BJ (cell line): ENCODE measurements at regions not wholly inside any gene's neighbourhood (a gene's known extent, or its start where the extent isn't known, plus 50 kb on each side); places are given as distances from the start of the nearest gene placed in this dataset.

Experiments used
- CTCF ChIA-PET: fragments of 350-600 bp; formaldehyde crosslinking; extraction: SDS; loops from one replicate; lab custom pipeline; 2021; ENCODE audit warnings: antibody characterized with exemption, inconsistent platforms; lab: Yijun Ruan, JAX
- POLR2A ChIA-PET: fragments of 300-600 bp; sonication (Branson Sonifier 250); formaldehyde crosslinking; extraction: SDS; loops from one replicate; lab custom pipeline; 2021; ENCODE audit warnings: antibody characterized with exemption; lab: Charles Lee
- DNase-seq: peaks from one replicate; pipeline ENCODE4 v3.0.0-alpha.2; 2011; ENCODE audit warnings: low read depth
- H3K27me3 ChIP-seq: 2 replicates; pipeline ENCODE4 v1.6.0; 2011; ENCODE audit warnings: low read length; ENCODE audit not compliant: control insufficient read depth, insufficient read depth
- H3K36me3 ChIP-seq: 2 replicates; pipeline ENCODE4 v1.5.1; 2011; ENCODE audit warnings: low read length; ENCODE audit not compliant: control insufficient read depth, insufficient read depth
- H3K4me3 ChIP-seq: 2 replicates; pipeline ENCODE4 v1.5.1; 2011; ENCODE audit warnings: low read depth, mild to moderate bottlenecking, control low read depth, low read length
- CTCF ChIP-seq: IDR thresholded peaks from 2 replicates; pipeline ENCODE4 v1.5.1; 2011; ENCODE audit warnings: low read depth, mild to moderate bottlenecking, control low read depth, inconsistent platforms, low read length, moderate library complexity; ENCODE audit not compliant: insufficient read depth

- POLR2A ChIA-PET, result no interaction called here
- no peak for TF ChIP-seq CTCF
- no peak for DNase-seq
- no peaks in the 10 kb centered on the region for H3K27me3 ChIP-seq
- no peaks in the 10 kb centered on the region for H3K36me3 ChIP-seq
- H3K4me3 ChIP-seq, result no peak overlapping the region
- CTCF ChIA-PET, result interaction anchor here (1.0 kb wide), 1 partner anchor 9 kb away, joined by 5 read pairs; no protein-coding TSS in a partner anchor
Observed at GRCh38 chr15:39456159-39456558, 124.7 kb upstream of the THBS1 start.

GRCh38 chr15:39456582-39457330 lies 124.1 kb upstream of the THBS1 start:
- Histone ChIP-seq H3K27me3 (no peaks in the 10 kb centered on the region), H3K36me3 (no peaks in the 10 kb centered on the region), H3K4me3 (no peak overlapping the region)
- no peak for DNase-seq
- CTCF ChIA-PET, result interaction anchor here (0.9 kb wide), 1 partner anchor 73 kb away, joined by 3 read pairs; no protein-coding TSS in a partner anchor
- POLR2A ChIA-PET, result no interaction called here
- TF ChIP-seq CTCF, result no peak

GRCh38 chr15:39458131-39458530 lies 122.7 kb upstream of the THBS1 start:
- no peaks in the 10 kb centered on the region for H3K36me3 ChIP-seq
- ChIA-PET POLR2A (no interaction called here), CTCF (no interaction called here)
- no peak overlapping the region for H3K4me3 ChIP-seq
- no peak for DNase-seq
- no peaks in the 10 kb centered on the region for H3K27me3 ChIP-seq
- TF ChIP-seq CTCF, result no peak

GRCh38 chr15:39459548-39459947 lies 121.3 kb upstream of the THBS1 start:
- TF ChIP-seq CTCF, result no peak
- POLR2A ChIA-PET, result no interaction called here
- CTCF ChIA-PET, result no interaction called here
- DNase-seq, result no peak
- H3K4me3 ChIP-seq, result no peak overlapping the region
- no peaks in the 10 kb centered on the region for H3K36me3 ChIP-seq
- H3K27me3 ChIP-seq, result no peaks in the 10 kb centered on the region

GRCh38 chr15:39460748-39461147 lies 120.1 kb upstream of the THBS1 start:
- no peak overlapping the region for H3K4me3 ChIP-seq
- H3K27me3 ChIP-seq, result no peaks in the 10 kb centered on the region
- no peak for TF ChIP-seq CTCF
- H3K36me3 ChIP-seq, result no peaks in the 10 kb centered on the region
- CTCF ChIA-PET, result interaction anchor here (0.7 kb wide), 1 partner anchor 38 kb away, joined by 3 read pairs; no protein-coding TSS in a partner anchor
- DNase-seq, result no peak
- POLR2A ChIA-PET, result interaction anchor here (1.6 kb wide), 1 partner anchor 97 kb away, joined by 5 read pairs; no protein-coding TSS in a partner anchor
